ENCODE measurements at regions not wholly inside any gene's neighbourhood (a gene's known extent, or its start where the extent isn't known, plus 50 kb on each side); places are given as distances from the start of the nearest gene placed in this dataset.

DNA sequence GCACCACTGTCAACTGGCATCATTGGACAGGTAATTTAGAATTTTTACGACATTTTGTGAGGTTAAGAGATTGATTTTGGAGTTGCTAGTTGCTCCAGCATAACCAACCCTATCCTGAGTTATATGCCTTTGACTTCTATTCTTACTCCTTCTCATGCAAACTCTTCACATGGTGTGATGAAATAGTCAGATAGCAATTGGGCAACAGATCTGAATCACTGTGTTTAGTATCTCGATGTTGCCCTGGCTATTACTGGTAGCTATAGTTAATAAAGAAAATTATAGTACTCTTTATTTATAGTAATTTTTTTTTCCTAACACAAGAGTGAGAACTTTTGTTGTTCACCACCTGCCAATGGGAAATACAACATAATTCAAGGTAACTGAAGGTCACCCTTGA, 494.8 kb upstream of the TOM1L1 start:
- no peaks in the 10 kb centered on the region for H3K36me3 ChIP-seq (ENCODE audit: control insufficient read depth, insufficient read depth, low read length)
- H3K27me3 ChIP-seq (ENCODE audit: control insufficient read depth, insufficient read depth, low read length): no peaks in the 10 kb centered on the region
- H3K79me2 ChIP-seq: no peaks in the 10 kb centered on the region

DNA sequence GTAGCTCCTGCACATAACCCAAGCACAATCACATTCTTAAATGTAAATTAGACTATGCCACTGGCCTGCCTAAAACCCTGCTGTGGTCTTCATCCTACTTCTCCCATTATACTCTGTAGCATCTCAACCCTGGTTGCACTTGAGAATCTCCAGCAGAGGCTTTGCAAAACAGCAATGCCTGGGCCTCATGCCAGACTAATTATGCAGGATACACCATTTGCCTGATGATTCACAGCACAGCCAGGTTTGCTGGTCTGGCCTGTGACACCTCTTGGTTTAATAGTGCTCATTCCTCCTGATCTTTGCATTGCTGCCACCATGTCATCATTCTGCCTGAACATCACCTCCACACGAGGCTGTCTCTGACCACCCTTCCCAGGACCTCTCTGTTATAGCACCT, 491.9 kb upstream of the TOM1L1 start:
- TF ChIP-seq, protein P1, sequence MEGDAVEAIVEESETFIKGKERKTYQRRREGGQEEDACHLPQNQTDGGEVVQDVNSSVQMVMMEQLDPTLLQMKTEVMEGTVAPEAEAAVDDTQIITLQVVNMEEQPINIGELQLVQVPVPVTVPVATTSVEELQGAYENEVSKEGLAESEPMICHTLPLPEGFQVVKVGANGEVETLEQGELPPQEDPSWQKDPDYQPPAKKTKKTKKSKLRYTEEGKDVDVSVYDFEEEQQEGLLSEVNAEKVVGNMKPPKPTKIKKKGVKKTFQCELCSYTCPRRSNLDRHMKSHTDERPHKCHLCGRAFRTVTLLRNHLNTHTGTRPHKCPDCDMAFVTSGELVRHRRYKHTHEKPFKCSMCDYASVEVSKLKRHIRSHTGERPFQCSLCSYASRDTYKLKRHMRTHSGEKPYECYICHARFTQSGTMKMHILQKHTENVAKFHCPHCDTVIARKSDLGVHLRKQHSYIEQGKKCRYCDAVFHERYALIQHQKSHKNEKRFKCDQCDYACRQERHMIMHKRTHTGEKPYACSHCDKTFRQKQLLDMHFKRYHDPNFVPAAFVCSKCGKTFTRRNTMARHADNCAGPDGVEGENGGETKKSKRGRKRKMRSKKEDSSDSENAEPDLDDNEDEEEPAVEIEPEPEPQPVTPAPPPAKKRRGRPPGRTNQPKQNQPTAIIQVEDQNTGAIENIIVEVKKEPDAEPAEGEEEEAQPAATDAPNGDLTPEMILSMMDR (IDR thresholded peaks at IDR 0.05): no peak

More for the DNA sequence above, 494.8 kb upstream of the TOM1L1 start:
- no peak overlapping the region for H3K4me3 ChIP-seq (ENCODE audit: low read depth, low read length)
- no peak overlapping the region for H3K4me2 ChIP-seq (ENCODE audit: low read length)
- H2AFZ ChIP-seq: no peak overlapping the region
- no peak overlapping the region for H3K9ac ChIP-seq
- TF ChIP-seq, protein P1 (IDR thresholded peaks at IDR 0.05): no peak
- H3K27ac ChIP-seq: no peak overlapping the region
- H3K4me1 ChIP-seq: no peaks in the 10 kb centered on the region
- no peaks in the 10 kb centered on the region for H3K9me3 ChIP-seq (ENCODE audit: control insufficient read depth, low read length)

DNA sequence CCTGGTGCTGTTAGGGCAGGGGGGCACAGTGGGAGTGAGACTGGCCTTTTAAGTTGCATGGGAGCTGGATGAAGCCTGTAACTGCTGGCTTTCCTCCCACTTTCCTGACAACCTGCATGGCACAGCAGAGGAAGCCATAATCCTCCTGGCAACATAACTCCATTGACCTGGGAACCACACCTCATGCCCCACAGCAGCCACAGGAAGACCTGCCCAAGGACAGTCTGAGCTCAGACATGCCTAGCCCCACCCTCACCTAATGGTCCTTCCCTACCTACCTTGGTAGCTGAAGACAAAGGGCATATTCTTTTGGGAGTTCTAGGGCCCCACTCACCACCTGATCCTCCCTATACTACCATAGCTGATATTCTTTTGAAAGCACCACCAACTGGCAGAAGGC, 482.2 kb upstream of the TOM1L1 start:
- Histone ChIP-seq H3K9ac (no peak overlapping the region), H3K9me3 (ENCODE audit: control insufficient read depth, low read length) (no peaks in the 10 kb centered on the region), H3K36me3 (ENCODE audit: control insufficient read depth, insufficient read depth, low read length) (no peaks in the 10 kb centered on the region), H3K27ac (no peak overlapping the region), H3K4me3 (ENCODE audit: low read depth, low read length) (no peak overlapping the region), H3K27me3 (ENCODE audit: control insufficient read depth, insufficient read depth, low read length) (no peaks in the 10 kb centered on the region), H2AFZ (no peak overlapping the region), H3K4me2 (ENCODE audit: low read length) (no peak overlapping the region), H3K4me1 (no peaks in the 10 kb centered on the region), H3K79me2 (no peaks in the 10 kb centered on the region)
- TF ChIP-seq, protein P1 (IDR thresholded peaks at IDR 0.05): no peak

More for the DNA sequence above, 491.9 kb upstream of the TOM1L1 start:
- no peaks in the 10 kb centered on the region for H3K27me3 ChIP-seq (ENCODE audit: control insufficient read depth, insufficient read depth, low read length)
- H3K9ac ChIP-seq: no peak overlapping the region
- no peak overlapping the region for H3K4me2 ChIP-seq (ENCODE audit: low read length)
- H2AFZ ChIP-seq: no peak overlapping the region
- no peak overlapping the region for H3K27ac ChIP-seq
- no peak overlapping the region for H3K4me3 ChIP-seq (ENCODE audit: low read depth, low read length)
- H3K4me1 ChIP-seq: no peaks in the 10 kb centered on the region
- H3K36me3 ChIP-seq (ENCODE audit: control insufficient read depth, insufficient read depth, low read length): no peaks in the 10 kb centered on the region
- no peaks in the 10 kb centered on the region for H3K79me2 ChIP-seq
- no peaks in the 10 kb centered on the region for H3K9me3 ChIP-seq (ENCODE audit: control insufficient read depth, low read length)

DNA sequence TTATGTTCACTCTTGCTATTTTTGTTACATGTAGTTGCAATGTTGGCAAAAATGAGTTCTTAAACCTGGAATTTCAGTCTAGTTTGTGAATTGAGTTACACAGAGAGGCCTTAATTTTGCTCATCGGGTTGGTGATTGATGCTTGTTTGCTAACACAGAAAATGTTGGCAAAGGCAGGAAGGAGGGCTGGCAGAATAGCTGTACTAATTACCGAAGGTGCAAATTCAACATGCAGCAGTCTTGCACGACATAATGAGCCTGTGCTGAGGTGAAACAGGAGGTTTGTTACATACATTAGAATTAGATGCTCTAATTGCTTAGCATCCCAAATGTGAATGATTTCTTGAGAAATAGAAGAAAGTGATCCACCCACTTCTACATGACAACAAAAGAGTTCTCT, 475.0 kb upstream of the TOM1L1 start:
- Histone ChIP-seq H3K4me2 (ENCODE audit: low read length) (no peak overlapping the region), H3K4me1 (no peaks in the 10 kb centered on the region), H3K27me3 (ENCODE audit: control insufficient read depth, insufficient read depth, low read length) (no peaks in the 10 kb centered on the region), H3K9ac (no peak overlapping the region), H3K27ac (no peak overlapping the region), H2AFZ (no peak overlapping the region), H3K36me3 (ENCODE audit: control insufficient read depth, insufficient read depth, low read length) (no peaks in the 10 kb centered on the region), H3K79me2 (no peaks in the 10 kb centered on the region), H3K4me3 (ENCODE audit: low read depth, low read length) (no peak overlapping the region), H3K9me3 (ENCODE audit: control insufficient read depth, low read length) (no peaks in the 10 kb centered on the region)
- TF ChIP-seq, protein P1 (IDR thresholded peaks at IDR 0.05): no peak

DNA sequence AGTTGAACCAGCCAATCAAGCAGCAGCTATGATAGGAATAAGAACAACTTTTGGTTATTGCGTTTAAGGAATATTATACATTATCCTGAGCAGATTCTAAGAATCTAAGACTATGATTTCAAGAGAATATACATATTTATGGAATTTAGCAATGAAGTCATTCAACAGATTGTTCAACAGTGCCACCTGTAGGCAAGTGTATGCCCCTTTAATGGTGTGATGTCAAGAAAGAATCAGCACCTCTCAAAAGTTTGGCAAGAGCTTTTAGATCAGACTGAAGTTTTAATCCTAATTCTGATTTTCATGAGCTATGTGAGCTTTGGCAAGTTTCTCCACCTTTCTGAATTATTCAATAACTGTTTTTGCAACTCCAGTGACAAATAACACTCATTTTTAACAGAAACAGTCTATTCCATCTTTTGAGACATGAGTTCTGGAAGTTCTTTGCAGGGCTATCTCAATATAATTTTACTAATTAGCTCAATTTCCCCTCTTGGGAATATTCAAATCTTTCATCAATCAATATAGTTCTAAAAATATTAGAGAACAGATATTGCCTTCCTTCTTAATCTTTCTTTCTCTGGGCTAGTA, 474.3 kb upstream of the TOM1L1 start:
- Histone ChIP-seq H3K4me1 (no peaks in the 10 kb centered on the region), H3K9ac (no peak overlapping the region), H3K79me2 (no peaks in the 10 kb centered on the region), H2AFZ (no peak overlapping the region), H3K4me2 (ENCODE audit: low read length) (no peak overlapping the region), H3K27me3 (ENCODE audit: control insufficient read depth, insufficient read depth, low read length) (no peaks in the 10 kb centered on the region), H3K27ac (no peak overlapping the region), H3K4me3 (ENCODE audit: low read depth, low read length) (no peak overlapping the region), H3K9me3 (ENCODE audit: control insufficient read depth, low read length) (no peaks in the 10 kb centered on the region), H3K36me3 (ENCODE audit: control insufficient read depth, insufficient read depth, low read length) (no peaks in the 10 kb centered on the region)
- TF ChIP-seq, protein P1 (IDR thresholded peaks at IDR 0.05): no peak

Data from parathyroid adenoma (tissue), 2 donors.